ENCODE measurements at regions not wholly inside any gene's neighbourhood (a gene's known extent, or its start where the extent isn't known, plus 50 kb on each side); places are given as distances from the start of the nearest gene placed in this dataset.
"Not testable (repeated sequence)": the region's sequence is repeated elsewhere in the genome, so short reads cannot be mapped to it uniquely, and the experiment has no call there.

- not testable (repeated sequence) for TF ChIP-seq CTCF (IDR thresholded peaks at IDR 0.05); RAD21 (conservative IDR thresholded peaks at IDR 0.05 in 1 of 2, IDR thresholded peaks at IDR 0.05 in 1 of 2); EP300 (IDR thresholded peaks at IDR 0.05); EHMT2 (IDR thresholded peaks at IDR 0.05; ENCODE audit: low read depth); PBX3 (IDR thresholded peaks at IDR 0.05); SREBF2 (IDR thresholded peaks at IDR 0.05); POLR2AphosphoS2 (conservative IDR thresholded peaks at IDR 0.05; ENCODE audit: low read length); POLR2A (IDR thresholded peaks at IDR 0.05; ENCODE audit: low read length)
Observed at GRCh38 chr2:131717907-131718306, 190.2 kb downstream of the CCDC74A start.

Data from A549 (cell line).